A673 (cell line): ENCODE measurements at regions not wholly inside any gene's neighbourhood (a gene's known extent, or its start where the extent isn't known, plus 50 kb on each side); places are given as distances from the start of the nearest gene placed in this dataset.
A peak's percentile ranks its signal among the peaks of the same experiment; 100 is the strongest.

ENCODE experiments used
- BruUV-seq: library from RNA; stranded (reverse); fragments of 400-500 nt; replicated peaks from 2 replicates; lab custom pipeline; 2021; lab: Mats Ljungman, UMichigan
- CTCF ChIA-PET: fragments of 300-600 bp; sonication (Branson Sonifier 250); formaldehyde crosslinking; loops from one replicate; lab custom pipeline; 2022; ENCODE audit warnings: antibody characterized with exemption; lab: Charles Lee
- POLR2A ChIA-PET: fragments of 300-600 bp; sonication (Branson Sonifier 250); formaldehyde crosslinking; loops from one replicate; lab custom pipeline; 2022; ENCODE audit warnings: antibody characterized with exemption; ENCODE audit not compliant: low non-redundant PET; lab: Charles Lee
- DNase-seq: peaks from one replicate; pipeline ENCODE4 v3.0.0-alpha.2; 2015; ENCODE audit warnings: low spot score
- H3K27ac ChIP-seq: fragments of 200-600 bp; sonication (generic); 2 replicates; pipeline ENCODE4 v1.5.1; 2016; ENCODE audit warnings: mixed run types, low read depth, mild to moderate bottlenecking, mixed read lengths, antibody characterized with exemption, low read length; ENCODE audit not compliant: poor library complexity, severe bottlenecking
- H3K27me3 ChIP-seq: fragments of 200-600 bp; sonication (generic); replicated peaks from 2 replicates; pipeline ENCODE4 v1.6.1; 2017; ENCODE audit warnings: mixed run types, low read depth, mild to moderate bottlenecking, mixed read lengths, antibody characterized with exemption, low read length; ENCODE audit not compliant: insufficient read depth, poor library complexity
- H3K36me3 ChIP-seq: fragments of 200-600 bp; sonication (generic); 2 replicates; pipeline ENCODE4 v1.6.1; 2016; ENCODE audit warnings: mixed run types, mild to moderate bottlenecking, mixed read lengths, antibody characterized with exemption, low read length; ENCODE audit not compliant: insufficient read depth, poor library complexity, severe bottlenecking
- H3K4me1 ChIP-seq: fragments of 200-600 bp; sonication (generic); 2 replicates; pipeline ENCODE4 v1.6.1; 2017; ENCODE audit warnings: mixed run types, mild to moderate bottlenecking, mixed read lengths, antibody characterized with exemption, low read length; ENCODE audit not compliant: insufficient read depth, poor library complexity, severe bottlenecking
- H3K4me3 ChIP-seq: fragments of 200-600 bp; sonication (generic); 2 replicates; pipeline ENCODE4 v1.5.1; 2016; ENCODE audit warnings: low read depth, mixed run types, mild to moderate bottlenecking, mixed read lengths, low read length; ENCODE audit not compliant: poor library complexity, severe bottlenecking
- H3K9me3 ChIP-seq: fragments of 200-600 bp; sonication (generic); 2 replicates; pipeline ENCODE4 v1.6.1; 2016; ENCODE audit warnings: mixed run types, low read depth, mild to moderate bottlenecking, mixed read lengths, antibody characterized with exemption, low read length; ENCODE audit not compliant: poor library complexity, severe bottlenecking
- CTCF ChIP-seq: fragments of 300-800, 200-600 bp; sonication (generic); conservative IDR thresholded peaks from 2 replicates; pipeline ENCODE4 v1.5.1; 2017; ENCODE audit warnings: low read depth, mild to moderate bottlenecking, antibody characterized with exemption, low read length, moderate library complexity, mixed read lengths
- EZH2 ChIP-seq: fragments of 200-600 bp; sonication (generic); IDR thresholded peaks from 2 replicates; pipeline ENCODE4 v1.6.1; 2017; ENCODE audit warnings: borderline replicate concordance, low read depth, mild to moderate bottlenecking, mixed read lengths, antibody characterized with exemption, low read length; ENCODE audit not compliant: poor library complexity, severe bottlenecking
- intact Hi-C: fragments of 100-400 bp; cut with micrococcal nuclease; formaldehyde crosslinking; loops from one replicate; pipeline ENCODE4 v1.10.0; 2022; ENCODE audit not compliant: unreplicated experiment

- DNase-seq: no peak
- Histone ChIP-seq H3K9me3 (no peaks in the 10 kb centered on the region), H3K36me3 (no peaks in the 10 kb centered on the region), H3K27me3 (peaks cover 4% of the 10 kb centered on the region), H3K4me3 (no peak overlapping the region), H3K4me1 (no peaks in the 10 kb centered on the region), H3K27ac (no peak overlapping the region)
- ChIA-PET CTCF (interaction anchor here (0.5 kb wide), 1 partner anchor 429 kb away, joined by 5 read pairs; no protein-coding TSS in a partner anchor), POLR2A (no interaction called here)
- no TSS peak for BruUV-seq
- intact Hi-C loops: loop anchor here (10.0 kb wide), 1 partner anchor 379 kb away; no protein-coding TSS in a partner anchor
- no peak for TF ChIP-seq EZH2
- TF ChIP-seq CTCF: no peak
Observed at GRCh38 chr7:32163896-32164295, 93.7 kb upstream of the PDE1C start.

GRCh38 chr7:32163141-32163806 is 93.1 kb upstream of the PDE1C start:
- no peaks in the 10 kb centered on the region for H3K36me3 ChIP-seq
- H3K27ac ChIP-seq: no peak overlapping the region
- ChIA-PET POLR2A (no interaction called here), CTCF (interaction anchor here (0.5 kb wide), 1 partner anchor 428 kb away, joined by 5 read pairs; no protein-coding TSS in a partner anchor)
- no TSS peak for BruUV-seq
- peaks cover 11% of the 10 kb centered on the region for H3K27me3 ChIP-seq
- H3K4me3 ChIP-seq: no peak overlapping the region
- no peaks in the 10 kb centered on the region for H3K4me1 ChIP-seq
- no peaks in the 10 kb centered on the region for H3K9me3 ChIP-seq
- DNase-seq: peak; percentile 83
- intact Hi-C loops: loop anchor here (10.0 kb wide), 1 partner anchor 378 kb away; no protein-coding TSS in a partner anchor
- TF ChIP-seq EZH2 (no peak), CTCF (no peak)

GRCh38 chr7:32161708-32162107 is 91.5 kb upstream of the PDE1C start:
- Histone ChIP-seq H3K27ac (no peak overlapping the region), H3K9me3 (no peaks in the 10 kb centered on the region), H3K36me3 (no peaks in the 10 kb centered on the region), H3K27me3 (peaks cover 26% of the 10 kb centered on the region), H3K4me1 (no peaks in the 10 kb centered on the region), H3K4me3 (no peak overlapping the region)
- ChIA-PET POLR2A (no interaction called here), CTCF (no interaction called here)
- no TSS peak for BruUV-seq
- intact Hi-C loops: loop anchor here (10.0 kb wide), 1 partner anchor 377 kb away; no protein-coding TSS in a partner anchor
- DNase-seq: no peak
- no peak for TF ChIP-seq EZH2
- TF ChIP-seq CTCF: no peak
